ENCODE measurements at regions not wholly inside any gene's neighbourhood (a gene's known extent, or its start where the extent isn't known, plus 50 kb on each side); places are given as distances from the start of the nearest gene placed in this dataset.

DNA sequence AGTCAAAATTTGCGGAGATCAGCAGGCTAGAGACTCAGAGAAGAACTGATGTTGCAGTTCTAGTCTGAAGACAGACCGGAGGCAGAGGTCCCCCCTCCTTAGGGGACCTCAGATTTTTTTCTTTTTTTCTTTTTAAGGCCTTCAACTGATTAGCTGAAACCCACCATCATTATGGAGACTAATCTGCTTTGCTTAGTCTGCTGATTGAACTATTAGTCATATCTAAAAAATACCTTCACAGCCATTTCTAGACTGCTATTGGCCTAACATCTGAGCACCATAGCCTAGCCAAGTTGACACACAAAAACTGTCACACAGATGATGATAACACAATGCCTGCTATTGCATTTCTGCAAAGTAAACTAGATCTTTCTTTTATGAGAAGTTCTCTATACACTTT, 141.1 kb upstream of the TNFAIP3 start:
- Histone ChIP-seq H3K9me2 (ENCODE audit: insufficient read depth) (no peaks in the 10 kb centered on the region), H3K4me2 (ENCODE audit: unreplicated experiment) (no peak overlapping the region), H3K9ac (no peak overlapping the region), H3K27ac (no peak overlapping the region), H4K20me1 (ENCODE audit: insufficient read depth) (no peaks in the 10 kb centered on the region), H3K4me3 (no peak overlapping the region), H3K36me3 (ENCODE audit: low read depth) (no peaks in the 10 kb centered on the region), H3K27me3 (replicated peaks; ENCODE audit: insufficient read depth) (no peaks in the 10 kb centered on the region), H3F3A (ENCODE audit: insufficient read depth) (peaks cover 29% of the 10 kb centered on the region), H3K79me2 (ENCODE audit: insufficient read depth) (no peaks in the 10 kb centered on the region), H3K9me3 (ENCODE audit: low read depth) (no peaks in the 10 kb centered on the region), H3K4me1 (ENCODE audit: insufficient read depth) (peaks cover 25% of the 10 kb centered on the region), H2AFZ (no peak overlapping the region)
- TF ChIP-seq EZH2phosphoT487 (IDR thresholded peaks at IDR 0.05; ENCODE audit: insufficient read depth, low read depth) = no peak
- TF ChIP-seq EZH2 (IDR thresholded peaks at IDR 0.05; ENCODE audit: insufficient read depth, poor library complexity, severe bottlenecking) = no peak
- DNase-seq = no peak
- in situ Hi-C loops (cut with MboI) = no loop called here
- 92 to 93% methylated on average over 2 of the region's 2 CpGs for WGBS, 2 experiments (ENCODE audit: low coverage in 1 of 2, low lambda C conversion rate in 2 of 2, missing lambda C conversion rate in 2 of 2)

DNA sequence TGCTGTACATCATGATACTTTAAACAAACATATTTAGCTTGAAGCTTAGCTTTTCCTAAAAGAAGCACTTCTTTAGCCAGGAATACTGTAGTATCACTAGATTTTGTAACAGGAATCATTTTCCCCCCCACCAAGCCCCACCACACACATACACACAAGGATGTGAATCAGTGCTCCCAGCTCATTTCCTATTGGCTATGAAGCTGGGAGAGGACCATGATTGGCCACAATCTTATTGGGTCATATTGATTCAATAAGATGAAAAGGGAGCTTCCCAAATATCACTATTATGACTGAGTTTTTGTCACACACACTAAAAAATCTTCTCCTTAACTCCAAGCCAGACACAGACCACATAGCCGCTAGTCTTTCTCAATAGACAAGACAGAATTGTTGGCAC, 140.5 kb upstream of the TNFAIP3 start:
- Histone ChIP-seq H3F3A (ENCODE audit: insufficient read depth) (peaks cover 34% of the 10 kb centered on the region), H4K20me1 (ENCODE audit: insufficient read depth) (no peaks in the 10 kb centered on the region), H3K9ac (no peak overlapping the region), H3K27ac (no peak overlapping the region), H3K9me2 (ENCODE audit: insufficient read depth) (no peaks in the 10 kb centered on the region), H3K27me3 (replicated peaks; ENCODE audit: insufficient read depth) (no peaks in the 10 kb centered on the region), H3K9me3 (ENCODE audit: low read depth) (no peaks in the 10 kb centered on the region), H3K4me2 (ENCODE audit: unreplicated experiment) (no peak overlapping the region), H2AFZ (no peak overlapping the region), H3K36me3 (ENCODE audit: low read depth) (no peaks in the 10 kb centered on the region), H3K79me2 (ENCODE audit: insufficient read depth) (no peaks in the 10 kb centered on the region), H3K4me1 (ENCODE audit: insufficient read depth) (peaks cover 28% of the 10 kb centered on the region), H3K4me3 (no peak overlapping the region)
- 95 to 96% methylated on average over 1 of the region's 1 CpG for WGBS, 2 experiments (ENCODE audit: low coverage in 1 of 2, low lambda C conversion rate in 2 of 2, missing lambda C conversion rate in 2 of 2)
- TF ChIP-seq EZH2phosphoT487 (IDR thresholded peaks at IDR 0.05; ENCODE audit: insufficient read depth, low read depth) (no peak), EZH2 (IDR thresholded peaks at IDR 0.05; ENCODE audit: insufficient read depth, poor library complexity, severe bottlenecking) (no peak)
- in situ Hi-C loops (cut with MboI) = no loop called here
- no peak for DNase-seq

GRCh38 chr6:137727216-137727765, 139.8 kb upstream of the TNFAIP3 start:
- Histone ChIP-seq H3K79me2 (ENCODE audit: insufficient read depth) (no peaks in the 10 kb centered on the region), H3K36me3 (ENCODE audit: low read depth) (no peaks in the 10 kb centered on the region), H3K4me1 (ENCODE audit: insufficient read depth) (peaks cover 35% of the 10 kb centered on the region), H3K9ac (no peak overlapping the region), H3F3A (ENCODE audit: insufficient read depth) (peaks cover 41% of the 10 kb centered on the region), H3K4me2 (ENCODE audit: unreplicated experiment) (no peak overlapping the region), H3K27me3 (replicated peaks; ENCODE audit: insufficient read depth) (no peaks in the 10 kb centered on the region), H4K20me1 (ENCODE audit: insufficient read depth) (no peaks in the 10 kb centered on the region), H3K4me3 (no peak overlapping the region), H3K9me3 (ENCODE audit: low read depth) (no peaks in the 10 kb centered on the region), H3K27ac (no peak overlapping the region), H3K9me2 (ENCODE audit: insufficient read depth) (no peaks in the 10 kb centered on the region), H2AFZ (no peak overlapping the region)
- WGBS, 2 experiments (ENCODE audit: low coverage in 1 of 2, low lambda C conversion rate in 2 of 2, missing lambda C conversion rate in 2 of 2) = 85 to 86% methylated on average over 4 of the region's 4 CpGs
- in situ Hi-C loops (cut with MboI) = no loop called here
- TF ChIP-seq EZH2phosphoT487 (IDR thresholded peaks at IDR 0.05; ENCODE audit: insufficient read depth, low read depth) (no peak), EZH2 (IDR thresholded peaks at IDR 0.05; ENCODE audit: insufficient read depth, poor library complexity, severe bottlenecking) (no peak)
- DNase-seq = no peak

- Histone ChIP-seq H3F3A (ENCODE audit: insufficient read depth) (peaks cover 44% of the 10 kb centered on the region), H4K20me1 (ENCODE audit: insufficient read depth) (no peaks in the 10 kb centered on the region), H3K36me3 (ENCODE audit: low read depth) (no peaks in the 10 kb centered on the region), H3K9me2 (ENCODE audit: insufficient read depth) (no peaks in the 10 kb centered on the region), H3K4me1 (ENCODE audit: insufficient read depth) (peaks cover 37% of the 10 kb centered on the region), H2AFZ (no peak overlapping the region), H3K27ac (peak overlapping the region; percentile 84), H3K4me2 (ENCODE audit: unreplicated experiment) (peak overlapping the region; percentile 60), H3K9me3 (ENCODE audit: low read depth) (no peaks in the 10 kb centered on the region), H3K27me3 (replicated peaks; ENCODE audit: insufficient read depth) (no peaks in the 10 kb centered on the region), H3K79me2 (ENCODE audit: insufficient read depth) (no peaks in the 10 kb centered on the region), H3K9ac (peak overlapping the region; percentile 41), H3K4me3 (0 out of 2 replicates have a peak overlapping the region, but pooled peaks have one; percentile 5)
- in situ Hi-C loops (cut with MboI) = no loop called here
- TF ChIP-seq EZH2 (IDR thresholded peaks at IDR 0.05; ENCODE audit: insufficient read depth, poor library complexity, severe bottlenecking) = no peak
- no peak for TF ChIP-seq EZH2phosphoT487 (IDR thresholded peaks at IDR 0.05; ENCODE audit: insufficient read depth, low read depth)
- DNase-seq = peak; percentile 95
- WGBS, 2 experiments (ENCODE audit: low coverage in 1 of 2, low lambda C conversion rate in 2 of 2, missing lambda C conversion rate in 2 of 2) = 1 to 3% methylated on average over 6 of the region's 6 CpGs
Measured at GRCh38 chr6:137728386-137729349, 138.4 kb upstream of the TNFAIP3 start.

Measured in GM23248 (cell line).